Central memory CD8-positive, alpha-beta T cell (primary cell): ENCODE measurements at regions not wholly inside any gene's neighbourhood (a gene's known extent, or its start where the extent isn't known, plus 50 kb on each side); places are given as distances from the start of the nearest gene placed in this dataset.
"Not testable (repeated sequence)": the region's sequence is repeated elsewhere in the genome, so short reads cannot be mapped to it uniquely, and the experiment has no call there.

Experiments used
- ATAC-seq: fragments of 150-1000 bp; cut with Tn5 transposase; replicated peaks from 2 replicates; pipeline ENCODE4 v1.10.0; 2022; ENCODE audit warnings: mild to moderate bottlenecking, moderate FRiP score, moderate number of reproducible peaks; ENCODE audit not compliant: poor library complexity, severe bottlenecking; ENCODE audit errors: extremely low read depth
- DNase-seq, 2 donors: peaks; one replicate each; pipeline ENCODE4 v3.0.0; 2021; ENCODE audit warnings: low spot score in 2 of 2
- H3K27ac Mint-ChIP-seq: one replicate; pipeline ENCODE4 v1.8.0; 2022; ENCODE audit warnings: low read depth, mild to moderate bottlenecking, moderate library complexity, mixed read lengths
- H3K27me3 Mint-ChIP-seq: one replicate; pipeline ENCODE4 v1.8.0; 2022; ENCODE audit warnings: mixed read lengths
- H3K36me3 Mint-ChIP-seq: one replicate; pipeline ENCODE4 v1.8.0; 2022; ENCODE audit warnings: mild to moderate bottlenecking, moderate library complexity, mixed read lengths; ENCODE audit not compliant: insufficient read depth
- H3K4me1 Mint-ChIP-seq: one replicate; pipeline ENCODE4 v1.8.0; 2022; ENCODE audit warnings: mixed read lengths
- H3K4me3 Mint-ChIP-seq: one replicate; pipeline ENCODE4 v1.8.0; 2022; ENCODE audit warnings: mild to moderate bottlenecking, moderate library complexity, mixed read lengths
- H3K9me3 Mint-ChIP-seq: one replicate; pipeline ENCODE4 v1.8.0; 2022; ENCODE audit warnings: mixed read lengths

GRCh38 chr15:81666839-81667238 lies 292.8 kb upstream of the TMC3 start:
- no peak for ATAC-seq
- no peaks in the 10 kb centered on the region for H3K4me1 Mint-ChIP-seq
- no peak for DNase-seq
- no peak overlapping the region for H3K4me3 Mint-ChIP-seq
- H3K9me3 Mint-ChIP-seq = no peaks in the 10 kb centered on the region
- no peaks in the 10 kb centered on the region for H3K27me3 Mint-ChIP-seq
- no peak overlapping the region for H3K27ac Mint-ChIP-seq
- no peaks in the 10 kb centered on the region for H3K36me3 Mint-ChIP-seq

- H3K27ac Mint-ChIP-seq = no peak overlapping the region
- no peaks in the 10 kb centered on the region for H3K27me3 Mint-ChIP-seq
- no peaks in the 10 kb centered on the region for H3K9me3 Mint-ChIP-seq
- DNase-seq (no peak), ATAC-seq (no peak)
- no peak overlapping the region for H3K4me3 Mint-ChIP-seq
- no peaks in the 10 kb centered on the region for H3K4me1 Mint-ChIP-seq
- no peaks in the 10 kb centered on the region for H3K36me3 Mint-ChIP-seq
Observed at GRCh38 chr15:81660976-81661375, 287.0 kb upstream of the TMC3 start.

- Mint-ChIP-seq H3K27me3 (no peaks in the 10 kb centered on the region), H3K27ac (no peak overlapping the region), H3K9me3 (no peaks in the 10 kb centered on the region), H3K4me1 (no peaks in the 10 kb centered on the region), H3K36me3 (no peaks in the 10 kb centered on the region), H3K4me3 (no peak overlapping the region)
- ATAC-seq = no peak
- no peak for DNase-seq
Observed at GRCh38 chr15:81653259-81653658, 279.2 kb upstream of the TMC3 start.

GRCh38 chr15:81645470-81645869 lies 271.5 kb upstream of the TMC3 start:
- Mint-ChIP-seq H3K4me3 (no peak overlapping the region), H3K27me3 (no peaks in the 10 kb centered on the region), H3K36me3 (no peaks in the 10 kb centered on the region), H3K4me1 (no peaks in the 10 kb centered on the region), H3K9me3 (no peaks in the 10 kb centered on the region), H3K27ac (no peak overlapping the region)
- DNase-seq (no peak), ATAC-seq (no peak)

- no peak for DNase-seq
- Mint-ChIP-seq H3K36me3 (no peaks in the 10 kb centered on the region), H3K4me3 (no peak overlapping the region), H3K27me3 (no peaks in the 10 kb centered on the region), H3K9me3 (no peaks in the 10 kb centered on the region), H3K4me1 (no peaks in the 10 kb centered on the region), H3K27ac (no peak overlapping the region)
- no peak for ATAC-seq
Observed at GRCh38 chr15:81643771-81644170, 269.8 kb upstream of the TMC3 start.

- DNase-seq (no peak), ATAC-seq (no peak)
- Mint-ChIP-seq H3K4me3 (no peak overlapping the region), H3K27me3 (no peaks in the 10 kb centered on the region), H3K4me1 (no peaks in the 10 kb centered on the region), H3K9me3 (no peaks in the 10 kb centered on the region), H3K36me3 (no peaks in the 10 kb centered on the region), H3K27ac (no peak overlapping the region)
Observed at GRCh38 chr15:81642451-81642990, 268.5 kb upstream of the TMC3 start.

GRCh38 chr15:81636064-81636463 lies 262.1 kb upstream of the TMC3 start:
- H3K36me3 Mint-ChIP-seq, DNase-seq, H3K4me3 Mint-ChIP-seq, ATAC-seq, H3K4me1 Mint-ChIP-seq, H3K27ac Mint-ChIP-seq, H3K9me3 Mint-ChIP-seq, H3K27me3 Mint-ChIP-seq: not testable (repeated sequence)

GRCh38 chr15:81633889-81634288 lies 259.9 kb upstream of the TMC3 start:
- Mint-ChIP-seq H3K36me3 (no peaks in the 10 kb centered on the region), H3K27ac (no peak overlapping the region), H3K4me3 (no peak overlapping the region), H3K4me1 (no peaks in the 10 kb centered on the region), H3K27me3 (no peaks in the 10 kb centered on the region), H3K9me3 (peaks cover 6% of the 10 kb centered on the region)
- DNase-seq (no peak), ATAC-seq (no peak)

- Mint-ChIP-seq H3K9me3 (peaks cover 9% of the 10 kb centered on the region), H3K27ac (no peak overlapping the region), H3K36me3 (no peaks in the 10 kb centered on the region), H3K4me1 (no peaks in the 10 kb centered on the region), H3K27me3 (peaks cover 8% of the 10 kb centered on the region), H3K4me3 (no peak overlapping the region)
- ATAC-seq (no peak), DNase-seq (no peak)
Observed at GRCh38 chr15:81625896-81626295, 251.9 kb upstream of the TMC3 start.

GRCh38 chr15:81619002-81619401 lies 245.0 kb upstream of the TMC3 start:
- ATAC-seq (no peak), DNase-seq (no peak)
- Mint-ChIP-seq H3K4me1 (no peaks in the 10 kb centered on the region), H3K36me3 (no peaks in the 10 kb centered on the region), H3K9me3 (no peaks in the 10 kb centered on the region), H3K4me3 (no peak overlapping the region), H3K27me3 (no peaks in the 10 kb centered on the region), H3K27ac (no peak overlapping the region)

GRCh38 chr15:81612631-81613030 lies 238.6 kb upstream of the TMC3 start:
- Mint-ChIP-seq H3K9me3 (no peaks in the 10 kb centered on the region), H3K4me1 (no peaks in the 10 kb centered on the region), H3K27me3 (peaks cover 25% of the 10 kb centered on the region), H3K27ac (no peak overlapping the region), H3K36me3 (peaks cover 1% of the 10 kb centered on the region), H3K4me3 (no peak overlapping the region)
- DNase-seq = no peak
- ATAC-seq = no peak

GRCh38 chr15:81611679-81612078 lies 237.7 kb upstream of the TMC3 start:
- H3K27ac Mint-ChIP-seq = no peak overlapping the region
- H3K36me3 Mint-ChIP-seq = peaks cover 1% of the 10 kb centered on the region
- ATAC-seq = no peak

GRCh38 chr15:81608309-81608829 lies 234.4 kb upstream of the TMC3 start:
- Mint-ChIP-seq H3K4me3 (no peak overlapping the region), H3K27ac (no peak overlapping the region), H3K9me3 (peaks cover 5% of the 10 kb centered on the region), H3K27me3 (peaks cover 38% of the 10 kb centered on the region), H3K36me3 (peaks cover 4% of the 10 kb centered on the region), H3K4me1 (no peaks in the 10 kb centered on the region)
- ATAC-seq = no peak
- DNase-seq = no peak

More at GRCh38 chr15:81611679-81612078, 237.7 kb upstream of the TMC3 start:
- Mint-ChIP-seq H3K4me1 (no peaks in the 10 kb centered on the region), H3K27me3 (peaks cover 25% of the 10 kb centered on the region), H3K4me3 (no peak overlapping the region), H3K9me3 (no peaks in the 10 kb centered on the region)
- no peak for DNase-seq
